ENCODE measurements at regions not wholly inside any gene's neighbourhood (a gene's known extent, or its start where the extent isn't known, plus 50 kb on each side); places are given as distances from the start of the nearest gene placed in this dataset.

- no peak overlapping the region for H3K4me3 ChIP-seq (ENCODE audit: low read depth in 1 of 2, low read length in 2 of 2)
- H3K36me3 ChIP-seq (ENCODE audit: control insufficient read depth in 1 of 2, insufficient read depth in 2 of 2, low read length in 2 of 2): no peaks in the 10 kb centered on the region
- no peaks in the 10 kb centered on the region for H3K9me3 ChIP-seq (ENCODE audit: control insufficient read depth in 1 of 2, low read length in 2 of 2)
- H3K27ac ChIP-seq (ENCODE audit: low read length): no peak overlapping the region
- H3K27me3 ChIP-seq (ENCODE audit: low read depth, low read length): no peaks in the 10 kb centered on the region
- H3K4me1 ChIP-seq (ENCODE audit: control insufficient read depth in 1 of 2, insufficient read depth in 2 of 2, low read length in 2 of 2): peaks cover 0 to 9% of the 10 kb centered on the region in 2 donors
Observed at GRCh38 chr13:31036731-31037695, 104.6 kb downstream of the TEX26 start.

- Histone ChIP-seq H3K4me1 (ENCODE audit: control insufficient read depth in 1 of 2, insufficient read depth in 2 of 2, low read length in 2 of 2) (peaks cover 0 to 9% of the 10 kb centered on the region in 2 donors), H3K9me3 (ENCODE audit: control insufficient read depth in 1 of 2, low read length in 2 of 2) (no peaks in the 10 kb centered on the region), H3K27ac (ENCODE audit: low read length) (no peak overlapping the region), H3K4me3 (ENCODE audit: low read depth in 1 of 2, low read length in 2 of 2) (no peak overlapping the region), H3K36me3 (ENCODE audit: control insufficient read depth in 1 of 2, insufficient read depth in 2 of 2, low read length in 2 of 2) (no peaks in the 10 kb centered on the region), H3K27me3 (ENCODE audit: low read depth, low read length) (no peaks in the 10 kb centered on the region)
Observed at GRCh38 chr13:31035185-31035965, 102.9 kb downstream of the TEX26 start.

- H3K36me3 ChIP-seq (ENCODE audit: control insufficient read depth in 1 of 2, insufficient read depth in 2 of 2, low read length in 2 of 2): no peaks in the 10 kb centered on the region
- H3K27me3 ChIP-seq (ENCODE audit: low read depth, low read length): no peaks in the 10 kb centered on the region
- H3K4me3 ChIP-seq (ENCODE audit: low read depth in 1 of 2, low read length in 2 of 2): no peak overlapping the region
- H3K27ac ChIP-seq (ENCODE audit: low read length): no peak overlapping the region
- no peaks in the 10 kb centered on the region for H3K9me3 ChIP-seq (ENCODE audit: control insufficient read depth in 1 of 2, low read length in 2 of 2)
- peaks cover 0 to 9% of the 10 kb centered on the region in 2 donors for H3K4me1 ChIP-seq (ENCODE audit: control insufficient read depth in 1 of 2, insufficient read depth in 2 of 2, low read length in 2 of 2)
Observed at GRCh38 chr13:31032528-31033113, 100.2 kb downstream of the TEX26 start.

GRCh38 chr13:31031482-31031881 lies 99.0 kb downstream of the TEX26 start:
- H3K9me3 ChIP-seq (ENCODE audit: control insufficient read depth in 1 of 2, low read length in 2 of 2): no peaks in the 10 kb centered on the region
- H3K27me3 ChIP-seq (ENCODE audit: low read depth, low read length): no peaks in the 10 kb centered on the region
- H3K36me3 ChIP-seq (ENCODE audit: control insufficient read depth in 1 of 2, insufficient read depth in 2 of 2, low read length in 2 of 2): no peaks in the 10 kb centered on the region
- peaks cover 0 to 9% of the 10 kb centered on the region in 2 donors for H3K4me1 ChIP-seq (ENCODE audit: control insufficient read depth in 1 of 2, insufficient read depth in 2 of 2, low read length in 2 of 2)
- no peak overlapping the region for H3K4me3 ChIP-seq (ENCODE audit: low read depth in 1 of 2, low read length in 2 of 2)
- H3K27ac ChIP-seq (ENCODE audit: low read length): no peak overlapping the region

GRCh38 chr13:31029102-31029501 lies 96.6 kb downstream of the TEX26 start:
- no peaks in the 10 kb centered on the region for H3K36me3 ChIP-seq (ENCODE audit: control insufficient read depth in 1 of 2, insufficient read depth in 2 of 2, low read length in 2 of 2)
- H3K9me3 ChIP-seq (ENCODE audit: control insufficient read depth in 1 of 2, low read length in 2 of 2): no peaks in the 10 kb centered on the region
- H3K27me3 ChIP-seq (ENCODE audit: low read depth, low read length): no peaks in the 10 kb centered on the region
- H3K4me1 ChIP-seq (ENCODE audit: control insufficient read depth in 1 of 2, insufficient read depth in 2 of 2, low read length in 2 of 2): no peaks in the 10 kb centered on the region
- no peak overlapping the region for H3K27ac ChIP-seq (ENCODE audit: low read length)
- no peak overlapping the region for H3K4me3 ChIP-seq (ENCODE audit: low read depth in 1 of 2, low read length in 2 of 2)

GRCh38 chr13:31027136-31027535 lies 94.7 kb downstream of the TEX26 start:
- no peaks in the 10 kb centered on the region for H3K36me3 ChIP-seq (ENCODE audit: control insufficient read depth in 1 of 2, insufficient read depth in 2 of 2, low read length in 2 of 2)
- no peak overlapping the region for H3K4me3 ChIP-seq (ENCODE audit: low read depth in 1 of 2, low read length in 2 of 2)
- H3K27ac ChIP-seq (ENCODE audit: low read length): no peak overlapping the region
- H3K9me3 ChIP-seq (ENCODE audit: control insufficient read depth in 1 of 2, low read length in 2 of 2): no peaks in the 10 kb centered on the region
- no peaks in the 10 kb centered on the region for H3K27me3 ChIP-seq (ENCODE audit: low read depth, low read length)
- H3K4me1 ChIP-seq (ENCODE audit: control insufficient read depth in 1 of 2, insufficient read depth in 2 of 2, low read length in 2 of 2): no peaks in the 10 kb centered on the region

Measured in muscle layer of duodenum (tissue), 2 donors.